NOMO-1 treated with dmso at 0.1 percent for 144 hours (cell line): ENCODE measurements at regions not wholly inside any gene's neighbourhood (a gene's known extent, or its start where the extent isn't known, plus 50 kb on each side); places are given as distances from the start of the nearest gene placed in this dataset.

Source experiments
- DNase-seq: peaks from one replicate; lab custom pipeline; 2025; ENCODE audit not compliant: unreplicated experiment; lab: John Stamatoyannopoulos, UW

DNA sequence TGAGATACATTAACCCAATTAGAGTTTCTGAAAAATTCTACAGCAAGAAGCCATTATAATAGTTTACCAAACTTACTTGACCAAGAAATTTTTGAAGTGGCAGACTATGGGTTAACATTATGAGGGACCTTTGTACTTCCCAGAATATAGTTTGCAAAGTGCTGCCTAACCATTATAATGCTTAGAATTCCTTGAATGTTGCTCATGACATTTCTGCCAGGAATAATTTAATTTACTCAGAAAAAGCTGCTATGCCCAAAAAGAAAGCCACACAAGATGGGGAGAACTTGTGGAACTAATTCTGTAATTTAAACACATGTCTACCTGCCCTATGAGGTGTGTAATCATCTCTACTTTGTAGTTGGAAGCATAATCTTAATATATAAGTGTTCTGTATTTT, 58.1 kb upstream of the MYCBP2 start:
- no peak for DNase-seq

DNA sequence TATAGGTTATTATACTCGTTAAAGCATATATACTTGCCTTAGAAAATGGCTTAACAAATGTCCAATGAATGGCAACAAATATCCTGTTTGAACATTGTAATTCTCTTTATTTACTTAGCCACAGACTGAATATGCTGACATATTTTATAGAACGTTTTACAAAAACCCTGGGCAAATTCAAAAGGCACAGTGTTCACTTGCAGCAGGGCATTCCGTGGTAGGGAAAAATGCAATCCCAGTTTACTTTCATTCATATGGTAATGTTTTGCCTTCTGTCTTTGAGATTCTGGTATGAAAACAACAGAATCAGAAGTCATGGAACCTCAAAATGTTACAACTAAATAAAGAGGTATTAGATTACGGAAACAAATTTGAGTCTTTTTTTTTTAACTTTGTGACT, 56.2 kb upstream of the MYCBP2 start:
- DNase-seq = no peak

DNA sequence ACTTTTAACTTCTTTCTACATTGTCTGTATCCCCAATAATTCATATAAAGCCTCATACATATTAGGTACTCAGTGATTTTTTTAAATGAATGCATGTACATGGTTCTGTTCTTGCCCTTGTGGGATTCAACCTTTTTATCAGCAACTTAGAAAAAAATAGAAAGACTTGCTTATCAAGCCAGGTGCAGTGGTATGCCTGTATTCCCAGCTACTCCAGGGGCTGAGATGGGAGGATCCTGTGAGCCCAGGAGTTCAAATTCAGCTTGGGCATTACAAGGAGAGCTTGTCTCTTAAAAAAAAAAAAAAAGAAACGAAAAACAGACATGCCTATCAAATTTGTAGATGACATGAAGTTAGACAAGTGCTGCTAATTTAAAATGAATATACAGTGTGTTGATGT, 54.2 kb upstream of the MYCBP2 start:
- no peak for DNase-seq

DNA sequence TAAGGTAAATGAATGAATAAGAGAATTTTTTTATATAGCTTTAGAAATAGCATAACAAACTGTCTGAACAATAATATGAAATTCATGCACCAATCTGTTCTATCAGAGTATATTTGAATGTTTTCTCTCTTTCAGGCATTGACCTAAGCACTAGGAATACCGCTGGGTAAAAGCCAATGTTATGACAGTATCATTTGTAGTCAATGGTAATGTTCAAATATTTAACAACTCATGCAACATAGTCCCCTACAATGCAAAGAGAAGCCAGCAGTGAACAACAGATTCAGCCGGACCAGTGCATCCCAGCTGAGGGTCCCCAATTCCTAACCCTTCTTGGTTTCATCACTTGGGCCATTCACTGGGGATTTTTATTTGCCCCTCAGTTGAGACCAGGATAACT, 52.6 kb upstream of the MYCBP2 start:
- no peak for DNase-seq

DNA sequence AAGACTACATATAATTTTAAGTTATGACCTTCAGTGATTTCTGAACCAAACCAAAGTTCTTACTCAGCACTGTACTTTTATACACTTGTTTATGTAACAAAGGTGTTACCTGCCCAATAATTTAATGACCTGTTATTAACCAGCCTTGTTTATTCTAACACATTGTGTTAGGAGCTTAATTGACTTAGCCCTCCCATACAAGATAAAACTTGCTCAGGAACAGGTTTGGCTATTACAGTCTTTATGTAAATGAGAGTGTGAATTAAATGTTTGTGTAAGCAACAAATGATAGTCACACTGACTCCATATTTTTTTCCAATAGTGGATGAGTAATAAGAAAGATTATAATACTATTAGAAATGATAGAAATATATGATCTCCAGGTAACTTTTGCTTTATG, 51.8 kb upstream of the MYCBP2 start:
- DNase-seq = no peak

DNA sequence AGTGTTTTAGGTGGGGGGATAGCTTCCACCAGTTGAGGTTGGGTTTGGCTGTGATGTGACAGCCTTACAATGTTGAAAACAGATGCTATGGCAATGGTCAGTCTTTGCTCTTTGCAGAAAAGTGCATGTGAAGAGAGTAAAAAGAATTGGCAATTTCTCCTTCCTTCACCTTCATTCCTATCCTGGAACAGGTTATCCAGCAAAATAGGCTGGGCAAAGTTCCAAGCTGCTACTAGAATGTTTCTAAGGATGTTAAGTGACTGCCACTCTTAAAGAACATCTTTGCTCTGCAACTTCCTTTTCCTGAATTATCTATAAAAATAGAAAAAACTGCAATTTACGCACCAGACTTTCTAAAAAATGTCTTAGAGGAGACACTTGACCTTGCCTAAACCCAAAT, 50.1 kb upstream of the MYCBP2 start:
- no peak for DNase-seq
